Upper lobe of left lung (tissue), 6 donors: ENCODE measurements at regions not wholly inside any gene's neighbourhood (a gene's known extent, or its start where the extent isn't known, plus 50 kb on each side); places are given as distances from the start of the nearest gene placed in this dataset.

Experiments
- ATAC-seq, 2 donors: fragments of 200-7000 bp; cut with Tn5 transposase; one replicate each; pipeline ENCODE4 v1.9.1; 2022; ENCODE audit warnings: mild to moderate bottlenecking in 2 of 2, moderate library complexity in 2 of 2; ENCODE audit not compliant: low FRiP score in 2 of 2
- DNase-seq, 2 donors: peaks; one replicate each; pipeline ENCODE4 v3.0.0-alpha.2; 2019 to 2020
- H3K27ac ChIP-seq, 4 donors: fragments of 200-600 bp; sonication (generic); one replicate each; pipeline ENCODE4 v1.5.1; 2016 to 2019
- H3K27me3 ChIP-seq, 4 donors: fragments of 200-600 bp; sonication (generic); one replicate each; pipeline ENCODE4 v1.5.1; 2017 to 2019
- H3K36me3 ChIP-seq, 4 donors: fragments of 200-600 bp; sonication (generic); one replicate each; pipeline ENCODE4 v1.5.1; 2016 to 2019
- H3K4me1 ChIP-seq, 4 donors: fragments of 200-600 bp; sonication (generic); one replicate each; pipeline ENCODE4 v1.5.1; 2018 to 2019
- H3K4me3 ChIP-seq, 4 donors: fragments of 200-600 bp; sonication (generic); one replicate each; pipeline ENCODE4 v1.5.1; 2017 to 2019; ENCODE audit warnings: mild to moderate bottlenecking in 2 of 4, moderate library complexity in 1 of 4
- H3K9me3 ChIP-seq, 4 donors: fragments of 200-600 bp; sonication (generic); one replicate each; pipeline ENCODE4 v1.5.1; 2018 to 2019
- EP300 ChIP-seq, 4 donors: sonication (generic); formaldehyde crosslinking; IDR thresholded peaks; one replicate each; pipeline ENCODE4 v1.5.1; 2017; ENCODE audit warnings: antibody characterized with exemption in 4 of 4, control low read depth in 2 of 4
- POLR2A ChIP-seq, 4 donors: fragments of 450-650 bp; IDR thresholded peaks; one replicate each; pipeline ENCODE4 v1.5.1; 2016 to 2017; ENCODE audit warnings: antibody characterized with exemption in 4 of 4, mild to moderate bottlenecking in 2 of 4
- POLR2AphosphoS5 ChIP-seq, 2 donors: sonication (generic); formaldehyde crosslinking; IDR thresholded peaks; one replicate each; pipeline ENCODE4 v1.5.1; 2017; ENCODE audit warnings: antibody characterized with exemption in 2 of 2
- WGBS, 2 donors: methylation state at CpG; one replicate each; pipeline ENCODE4 v1.1.5; 2017 to 2018; 5-methylcytosine and 5-hydroxymethylcytosine counted together
- TF ChIP-seq, protein P1 (sequence below), 6 experiments: fragments of 450-650 bp in 4 of 6; fragments of 200-600 bp in 2 of 6; sonication (generic) in 2 of 6; IDR thresholded peaks; one replicate each; pipeline ENCODE4 v1.5.1; 2016 to 2019; ENCODE audit warnings: antibody characterized with exemption in 6 of 6
- donor health status: DM: no; HTN: no; CAD: no; lungs with moderate emphysema.
- donor health status: DM: no; HTN: yes; CAD: no; lungs with severe emphysema.

DNA sequence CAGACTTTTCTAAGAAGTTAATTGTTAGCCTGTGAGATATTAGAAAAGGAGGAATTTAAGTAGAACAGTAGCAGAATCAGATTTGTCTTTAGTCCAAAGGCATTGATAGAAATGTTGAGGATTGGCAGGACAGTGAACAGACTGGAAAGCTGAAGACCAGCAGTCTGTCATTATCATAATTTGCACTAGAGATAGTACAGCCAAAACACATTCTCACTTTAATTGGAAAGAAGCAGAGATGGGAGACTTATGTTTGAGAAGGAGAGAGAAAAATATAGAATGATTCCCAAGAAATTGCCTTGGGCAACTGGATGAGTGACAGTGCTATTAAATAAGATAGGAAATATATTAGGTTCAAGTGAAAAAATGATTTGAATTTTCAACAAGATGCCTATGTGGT lies 755.5 kb downstream of the SLITRK5 start:
- DNase-seq (no peak), ATAC-seq (no peak)
- TF ChIP-seq EP300 (IDR thresholded peaks at IDR 0.05) (no peak), POLR2AphosphoS5 (IDR thresholded peaks at IDR 0.05) (no peak), POLR2A (IDR thresholded peaks at IDR 0.05) (no peak)
- TF ChIP-seq, protein P1, sequence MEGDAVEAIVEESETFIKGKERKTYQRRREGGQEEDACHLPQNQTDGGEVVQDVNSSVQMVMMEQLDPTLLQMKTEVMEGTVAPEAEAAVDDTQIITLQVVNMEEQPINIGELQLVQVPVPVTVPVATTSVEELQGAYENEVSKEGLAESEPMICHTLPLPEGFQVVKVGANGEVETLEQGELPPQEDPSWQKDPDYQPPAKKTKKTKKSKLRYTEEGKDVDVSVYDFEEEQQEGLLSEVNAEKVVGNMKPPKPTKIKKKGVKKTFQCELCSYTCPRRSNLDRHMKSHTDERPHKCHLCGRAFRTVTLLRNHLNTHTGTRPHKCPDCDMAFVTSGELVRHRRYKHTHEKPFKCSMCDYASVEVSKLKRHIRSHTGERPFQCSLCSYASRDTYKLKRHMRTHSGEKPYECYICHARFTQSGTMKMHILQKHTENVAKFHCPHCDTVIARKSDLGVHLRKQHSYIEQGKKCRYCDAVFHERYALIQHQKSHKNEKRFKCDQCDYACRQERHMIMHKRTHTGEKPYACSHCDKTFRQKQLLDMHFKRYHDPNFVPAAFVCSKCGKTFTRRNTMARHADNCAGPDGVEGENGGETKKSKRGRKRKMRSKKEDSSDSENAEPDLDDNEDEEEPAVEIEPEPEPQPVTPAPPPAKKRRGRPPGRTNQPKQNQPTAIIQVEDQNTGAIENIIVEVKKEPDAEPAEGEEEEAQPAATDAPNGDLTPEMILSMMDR (IDR thresholded peaks at IDR 0.05) = no peak

DNA sequence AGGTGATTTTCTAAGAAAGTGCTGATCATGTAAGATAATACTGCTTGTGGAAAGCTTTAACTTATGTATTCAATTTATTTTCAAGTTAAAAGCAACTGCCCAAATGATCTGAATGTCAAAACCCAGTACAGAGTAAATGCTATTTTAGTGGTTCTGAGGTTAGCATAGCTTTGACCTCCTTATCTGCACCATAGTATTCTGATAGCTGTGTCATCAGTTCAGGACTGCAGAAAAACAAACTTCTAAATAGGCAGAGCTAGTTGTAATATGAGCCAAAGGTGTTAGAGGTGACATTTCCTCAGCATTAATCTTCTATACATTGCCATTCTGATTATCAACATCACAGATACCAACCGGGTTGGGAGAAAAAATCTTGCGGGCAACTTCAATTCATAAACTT lies 758.7 kb downstream of the SLITRK5 start:
- 40 to 45% methylated on average over 2 of the region's 2 CpGs for WGBS, 2 donors
- Histone ChIP-seq H3K36me3 (no peaks in the 10 kb centered on the region), H3K27ac (no peak overlapping the region), H3K4me3 (no peak overlapping the region), H3K9me3 (peaks cover 0 to 15% (median 6%) of the 10 kb centered on the region in 4 donors), H3K27me3 (no peaks in the 10 kb centered on the region), H3K4me1 (no peaks in the 10 kb centered on the region)
- no peak for ATAC-seq
- TF ChIP-seq EP300 (IDR thresholded peaks at IDR 0.05) (no peak), POLR2A (IDR thresholded peaks at IDR 0.05) (no peak), POLR2AphosphoS5 (IDR thresholded peaks at IDR 0.05) (no peak)
- TF ChIP-seq, protein P1 (IDR thresholded peaks at IDR 0.05) = no peak
- no peak for DNase-seq

More for the DNA sequence above, 755.5 kb downstream of the SLITRK5 start:
- Histone ChIP-seq H3K36me3 (no peaks in the 10 kb centered on the region), H3K4me1 (no peaks in the 10 kb centered on the region), H3K4me3 (no peak overlapping the region), H3K27ac (no peak overlapping the region), H3K27me3 (no peaks in the 10 kb centered on the region), H3K9me3 (peaks cover 0 to 13% (median 6%) of the 10 kb centered on the region in 4 donors)

DNA sequence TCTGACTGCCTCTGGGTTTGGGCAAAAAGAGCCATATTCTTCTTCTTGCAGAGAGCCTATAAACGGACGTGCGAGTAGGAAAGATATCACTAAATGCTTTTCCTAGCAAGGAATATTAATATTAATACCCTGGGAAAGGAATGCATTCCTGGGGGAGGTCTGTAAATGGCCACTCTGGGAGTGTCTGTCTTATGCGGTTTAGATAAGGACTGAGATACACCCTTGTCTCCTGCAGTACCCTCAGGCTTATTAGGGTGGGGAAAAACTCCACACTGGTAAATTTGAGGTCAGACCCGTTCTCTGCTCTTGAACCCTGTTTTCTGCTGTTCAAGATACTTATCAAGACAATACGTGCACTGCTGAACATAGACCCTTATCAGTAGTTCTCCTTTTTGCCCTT lies 763.8 kb downstream of the SLITRK5 start:
- no peaks in the 10 kb centered on the region for H3K36me3 ChIP-seq
- H3K27me3 ChIP-seq = no peaks in the 10 kb centered on the region
- H3K27ac ChIP-seq = no peak overlapping the region
- H3K9me3 ChIP-seq = peaks cover 0 to 6% (median 0%) of the 10 kb centered on the region in 4 donors
- TF ChIP-seq, protein P1 (IDR thresholded peaks at IDR 0.05) = no peak
- TF ChIP-seq POLR2AphosphoS5 (IDR thresholded peaks at IDR 0.05) (no peak), EP300 (IDR thresholded peaks at IDR 0.05) (no peak), POLR2A (IDR thresholded peaks at IDR 0.05) (no peak)
- ATAC-seq (no peak), DNase-seq (no peak)
- H3K4me1 ChIP-seq = no peaks in the 10 kb centered on the region
- WGBS, 2 donors = 88 to 92% methylated on average over 6 of the region's 6 CpGs
- no peak overlapping the region for H3K4me3 ChIP-seq

DNA sequence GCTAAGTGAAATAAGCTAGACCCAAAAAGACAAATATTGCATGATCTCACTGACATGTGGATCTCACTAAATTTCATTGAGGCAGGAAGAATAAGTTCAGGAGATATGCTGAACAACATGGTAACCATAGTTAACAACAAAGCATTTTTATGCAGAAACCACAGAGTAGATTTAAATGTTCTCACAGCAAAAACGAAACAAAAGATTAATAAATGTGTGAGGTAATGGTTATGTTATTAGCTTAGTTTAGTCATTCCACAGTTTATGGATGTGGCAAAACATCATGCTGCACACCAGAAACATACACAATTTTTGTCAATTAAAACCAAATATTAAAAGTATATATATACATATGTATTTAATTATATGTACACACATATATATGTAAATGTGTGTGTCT lies 765.8 kb downstream of the SLITRK5 start:
- H3K4me1 ChIP-seq = no peaks in the 10 kb centered on the region
- DNase-seq = no peak
- H3K4me3 ChIP-seq = no peak overlapping the region
- no peaks in the 10 kb centered on the region for H3K36me3 ChIP-seq
- TF ChIP-seq EP300 (IDR thresholded peaks at IDR 0.05) = no peak
- TF ChIP-seq, protein P1 (IDR thresholded peaks at IDR 0.05) = no peak
- no peak for TF ChIP-seq POLR2AphosphoS5 (IDR thresholded peaks at IDR 0.05)
- no peak for TF ChIP-seq POLR2A (IDR thresholded peaks at IDR 0.05)
- no peak for ATAC-seq
- no peaks in the 10 kb centered on the region for H3K27me3 ChIP-seq
- H3K9me3 ChIP-seq = peaks cover 0 to 6% (median 0%) of the 10 kb centered on the region in 4 donors
- no peak overlapping the region for H3K27ac ChIP-seq
- WGBS, 2 donors = 72 to 88% methylated on average over 1 of the region's 1 CpG

DNA sequence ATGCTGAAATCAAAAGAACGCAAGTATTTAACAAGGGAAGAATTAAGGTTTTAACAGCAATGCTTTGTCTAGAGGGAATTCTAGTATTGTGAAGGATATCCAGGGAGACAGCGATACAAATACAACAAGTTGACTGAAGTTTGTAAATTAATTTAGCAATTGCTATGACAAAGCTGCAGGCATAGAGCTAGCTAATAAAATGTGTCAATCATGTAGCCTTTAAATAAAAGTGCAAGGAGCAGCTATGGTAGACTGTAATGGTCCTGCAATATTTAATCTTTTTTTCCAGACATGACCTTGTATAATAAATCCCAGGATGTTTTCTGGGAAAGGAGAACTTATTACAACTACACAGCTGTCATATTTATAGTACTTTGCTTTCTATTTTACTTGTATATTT lies 779.3 kb downstream of the SLITRK5 start:
- H3K4me1 ChIP-seq = no peaks in the 10 kb centered on the region
- DNase-seq (no peak), ATAC-seq (no peak)
- peaks cover 0 to 1% (median 0%) of the 10 kb centered on the region in 4 donors for H3K9me3 ChIP-seq
- TF ChIP-seq POLR2AphosphoS5 (IDR thresholded peaks at IDR 0.05) (no peak), POLR2A (IDR thresholded peaks at IDR 0.05) (no peak), EP300 (IDR thresholded peaks at IDR 0.05) (no peak)
- TF ChIP-seq, protein P1 (IDR thresholded peaks at IDR 0.05) = no peak
- H3K27ac ChIP-seq = no peak overlapping the region
- no peak overlapping the region for H3K4me3 ChIP-seq
- WGBS, 2 donors = 71 to 94% methylated on average over 2 of the region's 2 CpGs
- no peaks in the 10 kb centered on the region for H3K36me3 ChIP-seq
- H3K27me3 ChIP-seq = no peaks in the 10 kb centered on the region
